Heart right ventricle (tissue), 16 donors: ENCODE measurements at regions not wholly inside any gene's neighbourhood (a gene's known extent, or its start where the extent isn't known, plus 50 kb on each side); places are given as distances from the start of the nearest gene placed in this dataset.

Experiments used
- ATAC-seq, 8 donors: fragments of 200-7000 bp; cut with Tn5 transposase; one replicate each; pipeline ENCODE4 v1.9.1; 2020; ENCODE audit warnings: mild to moderate bottlenecking in 8 of 8, moderate library complexity in 8 of 8, moderate number of reproducible peaks in 1 of 8
- DNase-seq, 2 donors: peaks; one replicate each; pipeline ENCODE4 v3.0.0-alpha.2; 2020
- H3K27ac ChIP-seq, 10 donors: fragments of 200-600 bp; sonication (generic) in 2 of 10; one replicate each; pipeline versions ENCODE4 v1.5.0 to v1.8.0; 2020 to 2022; ENCODE audit warnings: mild to moderate bottlenecking in 3 of 10
- H3K27me3 ChIP-seq, 7 donors: fragments of 200-600 bp; one replicate each; pipeline ENCODE4 v1.8.0; 2021 to 2022; ENCODE audit warnings: mild to moderate bottlenecking in 2 of 7
- H3K36me3 ChIP-seq, 9 donors: fragments of 200-600 bp; sonication (generic) in 1 of 9; one replicate each; pipeline versions ENCODE4 v1.5.0 to v1.8.0; 2020 to 2022; ENCODE audit warnings: mild to moderate bottlenecking in 2 of 9
- H3K4me1 ChIP-seq, 9 donors: fragments of 200-600 bp; sonication (generic) in 1 of 9; one replicate each; pipeline versions ENCODE4 v1.5.0 to v1.8.0; 2020 to 2022; ENCODE audit warnings: mild to moderate bottlenecking in 4 of 9
- H3K4me3 ChIP-seq, 10 donors: fragments of 200-600 bp; sonication (generic) in 2 of 10; one replicate each; pipeline versions ENCODE4 v1.5.0 to v1.8.0; 2020 to 2022; ENCODE audit warnings: mild to moderate bottlenecking in 7 of 10, moderate library complexity in 2 of 10
- H3K9me3 ChIP-seq, 11 donors: fragments of 200-600 bp in 10 of 11; sonication (generic) in 2 of 11; one replicate each; pipeline versions ENCODE4 v1.5.0 to v1.8.0; 2013 to 2022; ENCODE audit warnings: mild to moderate bottlenecking in 2 of 11, control low read depth in 1 of 11, moderate library complexity in 1 of 11
- WGBS, 2 donors: extraction: QIAGEN DNeasy Blood & Tissue Kit; methylation state at CpG; one replicate each; pipeline ENCODE4 v1.1.7; 2013; ENCODE audit warnings: inconsistent platforms in 1 of 2; 5-methylcytosine and 5-hydroxymethylcytosine counted together
- intact Hi-C, 10 donors: fragments of 100-400 bp; cut with DNase I; formaldehyde crosslinking; loops; one replicate each; pipeline versions ENCODE4 v1.11.1 to v1.14.2; 2022
- TF ChIP-seq, protein P1 (sequence below), 9 donors: fragments of 200-600 bp; sonication (generic) in 2 of 9; IDR thresholded peaks; one replicate each; pipeline versions ENCODE4 v1.5.0 to v1.8.0; 2021 to 2022; ENCODE audit warnings: antibody characterized with exemption in 9 of 9, mild to moderate bottlenecking in 5 of 9, moderate library complexity in 1 of 9
- donor health status: Arrhythmogenic right ventricular cardiomyopathy.
- donor health status: ischemic (EF 13 %, LVEDD 7.1; RV severe dilation, severe dysfunction).
- donor health status: healthy with polysubstance abuse.
- donor health status: DM: no; HTN: yes; CAD: no.
- donor health status: DM: no; HTN: no; CAD: no.
- donor health status: ischemic (EF 25% LVEDD 6.9; RV normal size, moderate dysfunction).
- donor health status: ischemic (EF 25% LVEDD 5.7; RV mildly dilated, moderate dysfunction).
- donor health status: healthy.
- donor health status: DM: yes; HTN: yes; CAD: no.
- donor health status: Ischemic cardiomyopathy.
- donor health status: ischemic (EF 35%, LVEDD 5.7; RV mildly dilated, moderate dysfunction).
- donor health status: nonischemic (EF 11% LVEDD 7.7; RV severe dilation, severe dysfunction).
- donor health status: DM: yes; HTN: yes; CAD: no.
- donor health status: PGD.
- donor health status: ischemic (EF 29% LVEDD 5.4; RV normal size, mild dysfunction).
- donor health status: nonischemic (EF 23%, LVEDD 6.1; RV moderate dilation, normal function).

DNA sequence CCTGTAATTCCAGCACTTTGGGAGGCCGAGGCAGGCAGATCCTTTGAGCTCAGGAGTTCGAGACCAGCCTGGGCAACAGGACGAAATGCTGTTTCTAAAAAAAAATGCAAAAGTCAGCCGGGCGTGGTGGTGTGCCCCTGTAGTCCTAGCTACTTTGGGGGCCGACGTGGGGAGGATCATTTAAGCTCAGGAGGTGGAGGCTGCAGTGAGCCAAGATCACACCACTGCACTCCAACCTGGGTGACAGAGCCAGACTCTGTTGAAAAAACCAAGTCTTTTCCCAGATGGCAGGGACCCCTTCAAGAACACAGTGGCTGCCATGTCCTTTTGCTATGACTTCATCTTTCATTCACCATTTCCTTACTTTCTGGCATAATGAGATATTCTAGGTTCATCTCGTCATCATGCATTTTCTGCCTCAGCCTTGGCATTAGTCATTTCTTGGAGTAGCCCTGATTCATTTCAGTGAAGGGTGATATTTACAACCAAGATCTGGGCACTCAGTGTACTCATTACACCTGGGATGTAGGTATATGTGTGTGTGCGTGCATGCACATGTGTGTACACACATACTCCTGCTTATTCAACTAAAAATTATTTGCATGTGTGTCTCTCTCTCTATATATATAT, 61.4 kb upstream of the TOX2 start:
- 83 to 84% methylated on average over 9 of the region's 9 CpGs for WGBS, 2 donors

DNA sequence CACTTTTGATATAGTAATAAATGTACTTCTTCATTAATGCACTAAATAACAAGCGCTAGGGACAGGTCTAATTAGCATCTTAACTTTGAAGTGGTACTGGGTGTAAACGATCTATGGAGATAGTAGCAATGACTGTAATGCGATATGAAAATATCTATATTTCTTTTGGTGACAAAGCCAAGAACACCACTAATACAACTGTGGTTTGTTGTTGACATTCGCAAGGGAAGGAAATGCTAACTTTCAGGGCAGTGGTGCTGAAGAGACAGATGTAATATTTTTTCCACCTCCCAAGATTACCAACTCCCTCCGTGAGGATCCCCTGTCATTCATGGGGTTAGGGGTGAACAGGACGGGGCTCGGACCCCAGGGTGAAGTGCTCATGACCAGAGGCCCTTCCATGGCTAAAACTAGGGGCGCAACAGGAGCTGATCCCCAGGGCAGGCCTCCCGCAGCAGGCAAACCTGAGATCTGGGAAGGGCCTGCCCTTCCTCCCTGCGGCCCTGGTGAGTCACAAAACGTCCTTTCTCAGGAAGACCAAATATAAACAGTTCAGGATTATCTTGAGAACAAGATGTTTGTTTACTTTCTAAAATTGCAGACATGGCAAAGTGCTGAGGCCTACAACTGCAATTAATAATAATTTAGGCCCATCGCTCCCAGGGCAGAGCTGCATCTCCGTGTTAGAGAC, 65.0 kb upstream of the TOX2 start:
- Histone ChIP-seq H3K36me3 (no peaks in the 10 kb centered on the region), H3K27ac (peak overlapping the region in 4 of 10 donors; percentile 31 to 70 (median 56)), H3K4me3 (no peak overlapping the region), H3K27me3 (no peaks in the 10 kb centered on the region), H3K9me3 (no peaks in the 10 kb centered on the region), H3K4me1 (peaks cover 0 to 13% (median 0%) of the 10 kb centered on the region in 9 donors)
- TF ChIP-seq, protein P1, sequence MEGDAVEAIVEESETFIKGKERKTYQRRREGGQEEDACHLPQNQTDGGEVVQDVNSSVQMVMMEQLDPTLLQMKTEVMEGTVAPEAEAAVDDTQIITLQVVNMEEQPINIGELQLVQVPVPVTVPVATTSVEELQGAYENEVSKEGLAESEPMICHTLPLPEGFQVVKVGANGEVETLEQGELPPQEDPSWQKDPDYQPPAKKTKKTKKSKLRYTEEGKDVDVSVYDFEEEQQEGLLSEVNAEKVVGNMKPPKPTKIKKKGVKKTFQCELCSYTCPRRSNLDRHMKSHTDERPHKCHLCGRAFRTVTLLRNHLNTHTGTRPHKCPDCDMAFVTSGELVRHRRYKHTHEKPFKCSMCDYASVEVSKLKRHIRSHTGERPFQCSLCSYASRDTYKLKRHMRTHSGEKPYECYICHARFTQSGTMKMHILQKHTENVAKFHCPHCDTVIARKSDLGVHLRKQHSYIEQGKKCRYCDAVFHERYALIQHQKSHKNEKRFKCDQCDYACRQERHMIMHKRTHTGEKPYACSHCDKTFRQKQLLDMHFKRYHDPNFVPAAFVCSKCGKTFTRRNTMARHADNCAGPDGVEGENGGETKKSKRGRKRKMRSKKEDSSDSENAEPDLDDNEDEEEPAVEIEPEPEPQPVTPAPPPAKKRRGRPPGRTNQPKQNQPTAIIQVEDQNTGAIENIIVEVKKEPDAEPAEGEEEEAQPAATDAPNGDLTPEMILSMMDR (IDR thresholded peaks at IDR 0.05) = no peak
- DNase-seq = no peak
- WGBS, 2 donors = 61 to 69% methylated on average over 13 of the region's 13 CpGs
- intact Hi-C loops = loop anchor here in 3 of 10 donors (10.0 kb wide), 3 partner anchors 155 to 235 kb away; no protein-coding TSS in a partner anchor
- ATAC-seq = peak in 4 of 8 donors; percentile 26 to 66 (median 40)

More for the DNA sequence above, 61.4 kb upstream of the TOX2 start:
- Histone ChIP-seq H3K36me3 (no peaks in the 10 kb centered on the region), H3K9me3 (no peaks in the 10 kb centered on the region), H3K4me1 (peaks cover 0 to 8% (median 0%) of the 10 kb centered on the region in 9 donors), H3K4me3 (no peak overlapping the region), H3K27me3 (no peaks in the 10 kb centered on the region), H3K27ac (no peak overlapping the region)
- TF ChIP-seq, protein P1 (IDR thresholded peaks at IDR 0.05) = no peak
- no peak for ATAC-seq
- no peak for DNase-seq
- intact Hi-C loops = no loop called here

DNA sequence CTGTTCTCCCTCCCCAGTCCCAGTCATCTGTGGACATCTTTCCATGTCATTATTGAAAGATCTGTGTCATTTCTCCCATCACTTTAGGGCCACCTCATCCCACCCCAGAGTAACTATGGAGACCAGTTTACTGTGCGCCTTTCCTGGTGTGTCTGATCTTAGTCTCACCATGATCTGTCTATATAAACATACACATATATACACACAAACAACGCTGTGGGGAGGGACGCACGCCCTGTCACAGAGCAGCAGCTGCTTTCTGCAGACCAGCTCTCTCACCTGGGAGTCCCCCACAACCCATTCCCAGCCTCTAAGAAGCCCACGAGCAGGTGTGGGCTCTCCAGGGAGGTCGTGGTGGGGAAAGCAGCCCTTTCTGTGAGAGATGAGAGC, 68.1 kb upstream of the TOX2 start:
- no peak for ATAC-seq
- Histone ChIP-seq H3K4me3 (no peak overlapping the region), H3K36me3 (no peaks in the 10 kb centered on the region), H3K9me3 (no peaks in the 10 kb centered on the region), H3K27me3 (peaks cover 0 to 5% (median 0%) of the 10 kb centered on the region in 7 donors), H3K4me1 (peaks cover 0 to 22% (median 0%) of the 10 kb centered on the region in 9 donors), H3K27ac (no peak overlapping the region)
- TF ChIP-seq, protein P1 (IDR thresholded peaks at IDR 0.05) = no peak
- DNase-seq = no peak
- intact Hi-C loops = loop anchor here in 3 of 10 donors (10.0 kb wide), 3 partner anchors 158 to 238 kb away; no protein-coding TSS in a partner anchor
- 70 to 78% methylated on average over 6 of the region's 6 CpGs for WGBS, 2 donors

DNA sequence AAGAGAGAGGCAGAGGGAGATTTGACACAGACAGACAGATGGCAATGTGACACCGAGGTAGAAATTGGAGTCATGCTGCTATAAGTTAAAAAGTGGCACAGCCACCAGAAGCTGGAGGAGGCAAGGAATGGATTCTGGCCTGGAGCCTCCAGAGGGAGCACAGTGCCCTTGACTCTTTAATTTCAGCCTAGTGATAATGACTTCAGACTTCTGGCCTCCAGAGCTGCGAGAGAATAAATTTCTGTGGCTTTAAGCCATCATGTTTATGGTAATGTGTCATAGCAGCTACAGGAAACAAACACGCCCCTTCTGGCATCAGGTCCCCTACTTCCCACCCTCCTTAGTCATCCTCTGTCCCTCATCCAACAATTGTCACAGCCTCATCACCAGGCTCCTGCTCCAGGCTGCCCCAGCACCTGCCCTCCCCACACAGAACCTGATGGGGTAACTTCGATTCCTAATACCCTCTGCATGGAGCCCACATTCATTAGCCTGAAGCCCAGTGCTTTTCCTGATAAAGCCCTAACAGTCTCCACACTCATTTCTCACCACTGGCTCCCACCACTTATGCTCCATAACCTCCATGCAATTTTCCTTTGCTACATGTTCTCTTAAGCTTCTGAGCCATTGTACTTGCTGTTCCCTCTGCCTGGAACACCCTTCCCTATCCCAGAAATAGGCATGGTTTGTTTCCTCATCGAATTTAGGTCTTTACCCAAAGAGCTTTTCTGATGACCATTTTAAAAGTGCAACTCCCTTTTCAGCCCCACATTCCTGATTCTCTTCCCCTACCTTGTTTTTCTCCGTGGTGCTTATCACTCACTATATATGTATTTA, 69.7 kb upstream of the TOX2 start:
- H3K4me3 ChIP-seq = no peak overlapping the region
- 37 to 43% methylated on average over 6 of the region's 6 CpGs for WGBS, 2 donors
- ATAC-seq (peak in 6 of 8 donors; percentile 43 to 95 (median 92)), DNase-seq (peak in 1 of 2 donors; percentile 33)
- no peaks in the 10 kb centered on the region for H3K9me3 ChIP-seq
- TF ChIP-seq, protein P1 (IDR thresholded peaks at IDR 0.05) = peak in 5 of 9 donors; percentile 9 to 38 (median 25)
- peaks cover 0 to 21% (median 0%) of the 10 kb centered on the region in 9 donors for H3K4me1 ChIP-seq
- peak overlapping the region in 1 of 10 donors; percentile 37 for H3K27ac ChIP-seq
- H3K36me3 ChIP-seq = no peaks in the 10 kb centered on the region
- H3K27me3 ChIP-seq = peaks cover 0 to 5% (median 0%) of the 10 kb centered on the region in 7 donors
- intact Hi-C loops = loop anchor here in 7 of 10 donors (2.0 to 10.0 kb wide), 7 partner anchors 93 to 240 kb away; no protein-coding TSS in a partner anchor
